GM12891 (cell line): ENCODE measurements at regions not wholly inside any gene's neighbourhood (a gene's known extent, or its start where the extent isn't known, plus 50 kb on each side); places are given as distances from the start of the nearest gene placed in this dataset.
"Not testable (repeated sequence)": the region's sequence is repeated elsewhere in the genome, so short reads cannot be mapped to it uniquely, and the experiment has no call there.

Experiments
- POLR2A ChIP-seq: IDR thresholded peaks from 2 replicates; pipeline ENCODE4 v1.6.1; 2011; ENCODE audit warnings: low read depth, low read length, control low read depth
- POLR2AphosphoS5 ChIP-seq: IDR thresholded peaks from 2 replicates; pipeline ENCODE4 v1.6.1; 2011; ENCODE audit warnings: low read depth, low read length, control low read depth
- POU2F2 ChIP-seq: IDR thresholded peaks from 2 replicates; pipeline ENCODE4 v1.6.1; 2011; ENCODE audit warnings: low read depth, mild to moderate bottlenecking, control low read depth, low read length, moderate library complexity
- SPI1 ChIP-seq: IDR thresholded peaks from 2 replicates; pipeline ENCODE4 v1.6.1; 2011; ENCODE audit warnings: low read depth, low read length, control low read depth
- TAF1 ChIP-seq: IDR thresholded peaks from 2 replicates; pipeline ENCODE4 v1.6.1; 2011; ENCODE audit warnings: low read depth, low read length, control low read depth

- not testable (repeated sequence) for TF ChIP-seq POLR2AphosphoS5, POU2F2, POLR2A, SPI1, TAF1
These were observed 1439.7 kb downstream of the FSCB start for GRCh38 chr14:43067372-43067771.
